Upper lobe of left lung (tissue), 4 donors: ENCODE measurements at regions not wholly inside any gene's neighbourhood (a gene's known extent, or its start where the extent isn't known, plus 50 kb on each side); places are given as distances from the start of the nearest gene placed in this dataset.

Experiments used
- POLR2A ChIP-seq, 4 donors: fragments of 450-650 bp; IDR thresholded peaks; one replicate each; pipeline ENCODE4 v1.5.1; 2016 to 2017; ENCODE audit warnings: antibody characterized with exemption in 4 of 4, mild to moderate bottlenecking in 2 of 4
- TF ChIP-seq, protein P1 (sequence below), 6 experiments: fragments of 450-650 bp in 4 of 6; fragments of 200-600 bp in 2 of 6; sonication (generic) in 2 of 6; IDR thresholded peaks; one replicate each; pipeline ENCODE4 v1.5.1; 2016 to 2019; ENCODE audit warnings: antibody characterized with exemption in 6 of 6

DNA sequence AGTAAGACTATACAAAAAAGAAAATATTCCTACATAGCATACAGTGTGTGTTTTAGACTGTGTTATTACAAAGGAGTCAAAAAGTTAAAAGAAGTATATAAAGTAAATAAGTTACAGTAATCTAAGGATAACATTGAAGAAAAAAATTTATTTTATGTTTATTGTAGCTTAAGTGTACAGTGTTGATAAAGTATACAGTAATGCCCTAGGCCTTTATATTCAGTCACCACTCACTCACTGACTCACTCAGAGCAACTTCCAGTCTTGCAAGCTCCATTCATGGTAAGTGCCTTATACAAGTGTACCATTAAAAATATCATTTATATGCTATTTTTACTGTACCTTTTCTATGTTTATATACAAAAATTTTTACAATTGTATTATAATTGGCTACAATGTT lies 220.1 kb downstream of the BCHE start:
- TF ChIP-seq, protein P1, sequence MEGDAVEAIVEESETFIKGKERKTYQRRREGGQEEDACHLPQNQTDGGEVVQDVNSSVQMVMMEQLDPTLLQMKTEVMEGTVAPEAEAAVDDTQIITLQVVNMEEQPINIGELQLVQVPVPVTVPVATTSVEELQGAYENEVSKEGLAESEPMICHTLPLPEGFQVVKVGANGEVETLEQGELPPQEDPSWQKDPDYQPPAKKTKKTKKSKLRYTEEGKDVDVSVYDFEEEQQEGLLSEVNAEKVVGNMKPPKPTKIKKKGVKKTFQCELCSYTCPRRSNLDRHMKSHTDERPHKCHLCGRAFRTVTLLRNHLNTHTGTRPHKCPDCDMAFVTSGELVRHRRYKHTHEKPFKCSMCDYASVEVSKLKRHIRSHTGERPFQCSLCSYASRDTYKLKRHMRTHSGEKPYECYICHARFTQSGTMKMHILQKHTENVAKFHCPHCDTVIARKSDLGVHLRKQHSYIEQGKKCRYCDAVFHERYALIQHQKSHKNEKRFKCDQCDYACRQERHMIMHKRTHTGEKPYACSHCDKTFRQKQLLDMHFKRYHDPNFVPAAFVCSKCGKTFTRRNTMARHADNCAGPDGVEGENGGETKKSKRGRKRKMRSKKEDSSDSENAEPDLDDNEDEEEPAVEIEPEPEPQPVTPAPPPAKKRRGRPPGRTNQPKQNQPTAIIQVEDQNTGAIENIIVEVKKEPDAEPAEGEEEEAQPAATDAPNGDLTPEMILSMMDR (IDR thresholded peaks at IDR 0.05): no peak
- no peak for TF ChIP-seq POLR2A (IDR thresholded peaks at IDR 0.05)
